ENCODE measurements at regions not wholly inside any gene's neighbourhood (a gene's known extent, or its start where the extent isn't known, plus 50 kb on each side); places are given as distances from the start of the nearest gene placed in this dataset.

DNA sequence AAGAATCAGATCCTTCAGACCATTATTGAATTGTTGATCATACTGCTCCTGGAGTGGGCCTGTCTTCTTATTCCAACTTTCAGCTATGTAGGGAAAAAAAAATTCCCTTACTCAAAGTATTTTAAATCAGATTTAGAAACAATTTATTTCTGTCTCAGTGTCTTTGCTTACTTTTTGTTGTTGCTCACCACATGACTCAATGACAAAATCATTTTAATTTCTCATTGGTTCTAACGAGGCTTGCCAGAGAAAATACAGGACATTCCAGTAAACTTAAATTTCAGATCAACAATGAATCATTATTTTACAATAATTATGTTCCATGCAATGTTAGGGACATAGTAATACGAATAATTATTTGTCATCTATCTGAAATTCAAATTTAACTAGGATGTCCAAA lies 748.5 kb upstream of the CBLB start:
- Histone ChIP-seq H3K9me3 (ENCODE audit: insufficient read depth, low read depth, low read length) (peaks cover 14% of the 10 kb centered on the region), H4K20me1 (ENCODE audit: insufficient read depth, low read length, poor library complexity, severe bottlenecking) (no peaks in the 10 kb centered on the region), H3K79me2 (ENCODE audit: insufficient read depth, low read length) (no peaks in the 10 kb centered on the region), H3K27me3 (ENCODE audit: insufficient read depth, low read length, poor library complexity, severe bottlenecking) (no peaks in the 10 kb centered on the region), H3F3A (ENCODE audit: low read depth) (no peaks in the 10 kb centered on the region), H3K4me3 (ENCODE audit: low read length, poor library complexity, severe bottlenecking) (no peak overlapping the region), H3K4me2 (ENCODE audit: low read depth, low read length, poor library complexity, severe bottlenecking) (no peak overlapping the region), H2AFZ (ENCODE audit: low read length) (no peak overlapping the region), H3K36me3 (ENCODE audit: insufficient read depth, low read length) (no peaks in the 10 kb centered on the region), H3K9ac (ENCODE audit: low read depth, low read length, poor library complexity, severe bottlenecking) (no peak overlapping the region), H3K4me1 (ENCODE audit: insufficient read depth, low read length, poor library complexity, severe bottlenecking) (no peaks in the 10 kb centered on the region), H3K9me2 (replicated peaks; ENCODE audit: low read depth, low read length) (no peaks in the 10 kb centered on the region)
- TF ChIP-seq, protein P1, sequence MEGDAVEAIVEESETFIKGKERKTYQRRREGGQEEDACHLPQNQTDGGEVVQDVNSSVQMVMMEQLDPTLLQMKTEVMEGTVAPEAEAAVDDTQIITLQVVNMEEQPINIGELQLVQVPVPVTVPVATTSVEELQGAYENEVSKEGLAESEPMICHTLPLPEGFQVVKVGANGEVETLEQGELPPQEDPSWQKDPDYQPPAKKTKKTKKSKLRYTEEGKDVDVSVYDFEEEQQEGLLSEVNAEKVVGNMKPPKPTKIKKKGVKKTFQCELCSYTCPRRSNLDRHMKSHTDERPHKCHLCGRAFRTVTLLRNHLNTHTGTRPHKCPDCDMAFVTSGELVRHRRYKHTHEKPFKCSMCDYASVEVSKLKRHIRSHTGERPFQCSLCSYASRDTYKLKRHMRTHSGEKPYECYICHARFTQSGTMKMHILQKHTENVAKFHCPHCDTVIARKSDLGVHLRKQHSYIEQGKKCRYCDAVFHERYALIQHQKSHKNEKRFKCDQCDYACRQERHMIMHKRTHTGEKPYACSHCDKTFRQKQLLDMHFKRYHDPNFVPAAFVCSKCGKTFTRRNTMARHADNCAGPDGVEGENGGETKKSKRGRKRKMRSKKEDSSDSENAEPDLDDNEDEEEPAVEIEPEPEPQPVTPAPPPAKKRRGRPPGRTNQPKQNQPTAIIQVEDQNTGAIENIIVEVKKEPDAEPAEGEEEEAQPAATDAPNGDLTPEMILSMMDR (conservative IDR thresholded peaks at IDR 0.05; ENCODE audit: low read length): no peak
- no peak for TF ChIP-seq EZH2phosphoT487 (IDR thresholded peaks at IDR 0.05; ENCODE audit: borderline replicate concordance)

DNA sequence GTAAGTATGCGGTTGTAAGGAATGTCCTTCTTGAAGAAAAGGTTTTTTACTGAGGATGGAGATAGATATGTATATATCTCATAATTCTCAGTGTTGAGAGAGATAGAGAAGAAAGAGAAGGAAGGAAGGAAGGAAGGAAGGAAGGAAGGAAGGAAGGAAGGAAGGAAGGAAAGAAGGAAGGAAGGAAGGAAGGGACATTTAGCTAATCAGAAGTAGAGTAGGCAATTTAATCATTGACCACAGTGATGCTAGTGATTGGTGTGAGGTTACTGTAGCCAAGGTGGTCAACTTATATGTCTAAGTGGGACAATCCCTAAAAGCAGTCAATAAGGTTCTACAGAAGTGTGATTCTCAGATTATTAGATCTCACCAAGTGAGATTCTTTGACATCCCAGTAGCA lies 751.8 kb upstream of the CBLB start:
- Histone ChIP-seq H3K9me3 (ENCODE audit: insufficient read depth, low read depth, low read length) (no peaks in the 10 kb centered on the region; the same call in 1 of the 2 replicates), H3K36me3 (ENCODE audit: insufficient read depth, low read length) (no peaks in the 10 kb centered on the region), H3F3A (ENCODE audit: low read depth) (no peaks in the 10 kb centered on the region), H3K4me2 (ENCODE audit: low read depth, low read length, poor library complexity, severe bottlenecking) (no peak overlapping the region), H2AFZ (ENCODE audit: low read length) (no peak overlapping the region), H3K4me1 (ENCODE audit: insufficient read depth, low read length, poor library complexity, severe bottlenecking) (no peaks in the 10 kb centered on the region), H3K9me2 (replicated peaks; ENCODE audit: low read depth, low read length) (no peaks in the 10 kb centered on the region), H4K20me1 (ENCODE audit: insufficient read depth, low read length, poor library complexity, severe bottlenecking) (no peaks in the 10 kb centered on the region), H3K79me2 (ENCODE audit: insufficient read depth, low read length) (no peaks in the 10 kb centered on the region), H3K9ac (ENCODE audit: low read depth, low read length, poor library complexity, severe bottlenecking) (no peak overlapping the region), H3K4me3 (ENCODE audit: low read length, poor library complexity, severe bottlenecking) (no peak overlapping the region), H3K27me3 (ENCODE audit: insufficient read depth, low read length, poor library complexity, severe bottlenecking) (no peaks in the 10 kb centered on the region)
- TF ChIP-seq, protein P1 (conservative IDR thresholded peaks at IDR 0.05; ENCODE audit: low read length): no peak

DNA sequence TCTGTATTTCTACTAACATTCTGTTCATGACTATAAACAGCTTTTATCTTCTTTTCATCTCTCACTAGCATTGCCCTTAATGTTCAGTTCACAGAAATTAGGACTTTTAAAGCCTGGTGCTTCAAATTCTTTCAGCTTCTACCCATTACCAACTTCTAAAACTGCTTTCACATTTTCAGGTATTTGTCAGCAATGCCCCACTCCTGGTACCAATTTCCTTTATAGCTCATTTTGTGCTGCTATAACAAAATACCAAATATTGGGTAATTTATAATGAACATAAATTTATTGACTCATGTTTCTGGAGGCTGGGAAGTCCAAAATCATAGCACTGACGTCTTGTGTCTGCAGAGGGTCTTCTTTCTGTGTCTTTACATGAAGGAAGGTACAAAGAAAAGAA lies 753.1 kb upstream of the CCDC54 start:
- H3K79me2 ChIP-seq (ENCODE audit: insufficient read depth, low read length): no peaks in the 10 kb centered on the region
- no peaks in the 10 kb centered on the region; the same call in 1 of the 2 replicates for H3K9me3 ChIP-seq (ENCODE audit: insufficient read depth, low read depth, low read length)
- H3K9ac ChIP-seq (ENCODE audit: low read depth, low read length, poor library complexity, severe bottlenecking): no peak overlapping the region
- H4K20me1 ChIP-seq (ENCODE audit: insufficient read depth, low read length, poor library complexity, severe bottlenecking): no peaks in the 10 kb centered on the region
- H2AFZ ChIP-seq (ENCODE audit: low read length): no peak overlapping the region
- no peaks in the 10 kb centered on the region for H3K27me3 ChIP-seq (ENCODE audit: insufficient read depth, low read length, poor library complexity, severe bottlenecking)
- H3K9me2 ChIP-seq (replicated peaks; ENCODE audit: low read depth, low read length): no peaks in the 10 kb centered on the region
- TF ChIP-seq, protein P1 (conservative IDR thresholded peaks at IDR 0.05; ENCODE audit: low read length): no peak
- H3K4me3 ChIP-seq (ENCODE audit: low read length, poor library complexity, severe bottlenecking): no peak overlapping the region
- H3K4me1 ChIP-seq (ENCODE audit: insufficient read depth, low read length, poor library complexity, severe bottlenecking): peaks cover 15% of the 10 kb centered on the region
- H3K4me2 ChIP-seq (ENCODE audit: low read depth, low read length, poor library complexity, severe bottlenecking): no peak overlapping the region
- H3F3A ChIP-seq (ENCODE audit: low read depth): no peaks in the 10 kb centered on the region
- H3K36me3 ChIP-seq (ENCODE audit: insufficient read depth, low read length): no peaks in the 10 kb centered on the region
